GM04503 (cell line): ENCODE measurements at regions not wholly inside any gene's neighbourhood (a gene's known extent, or its start where the extent isn't known, plus 50 kb on each side); places are given as distances from the start of the nearest gene placed in this dataset.

Experiments
- DNase-seq: peaks from one replicate; pipeline ENCODE4 v3.0.0-alpha.2; 2012; ENCODE audit warnings: low read depth

- DNase-seq: no peak
These were observed 417.0 kb upstream of the MEF2C start for GRCh38 chr5:89299998-89300397.

- no peak for DNase-seq
These were observed 414.1 kb upstream of the MEF2C start for GRCh38 chr5:89297066-89297465.

GRCh38 chr5:89293810-89294209 lies 410.8 kb upstream of the MEF2C start:
- peak; percentile 29 for DNase-seq

- DNase-seq: no peak
These were observed 409.5 kb upstream of the MEF2C start for GRCh38 chr5:89292487-89292886.

DNA sequence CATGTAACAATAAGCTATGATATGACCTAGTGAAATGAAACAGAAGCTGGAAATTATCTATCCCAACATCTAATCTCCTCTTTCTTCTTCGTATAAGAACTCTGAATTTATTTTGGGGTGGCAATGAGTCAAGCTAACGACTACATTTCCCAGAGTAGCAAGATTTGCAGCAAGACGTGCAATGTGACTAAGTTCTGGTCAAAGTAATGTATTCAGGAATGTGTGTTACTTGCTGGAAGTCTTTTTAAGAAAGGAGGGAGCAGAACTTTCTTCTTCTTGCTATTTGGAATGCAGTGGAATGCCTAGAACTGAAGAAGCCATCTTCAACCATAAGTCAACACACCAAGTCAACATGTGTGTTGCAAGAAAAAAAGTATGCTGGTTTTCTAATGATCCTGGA lies 406.6 kb upstream of the MEF2C start:
- peak; percentile 33 for DNase-seq

DNA sequence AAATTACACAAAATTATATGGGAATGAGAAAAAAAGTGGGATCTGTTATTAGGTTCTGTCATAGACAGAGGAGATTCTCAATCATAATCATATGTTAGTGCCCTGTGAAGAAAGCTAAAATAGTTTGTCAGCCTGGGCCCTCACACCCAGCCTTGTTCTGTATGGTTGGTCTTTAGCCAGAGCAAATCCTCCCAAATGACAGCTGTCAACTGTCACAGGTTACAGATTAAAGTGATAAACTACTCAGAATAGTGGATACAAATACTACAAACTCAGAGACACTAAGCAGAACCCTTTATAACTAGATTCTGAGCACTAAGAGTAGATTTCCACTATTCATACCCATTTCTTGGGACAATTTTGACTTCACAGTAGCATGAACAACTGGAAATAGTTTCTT lies 405.0 kb upstream of the MEF2C start:
- no peak for DNase-seq

GRCh38 chr5:89286320-89286719 lies 403.3 kb upstream of the MEF2C start:
- no peak for DNase-seq

- no peak for DNase-seq
These were observed 400.9 kb upstream of the MEF2C start for GRCh38 chr5:89283728-89284493.

DNA sequence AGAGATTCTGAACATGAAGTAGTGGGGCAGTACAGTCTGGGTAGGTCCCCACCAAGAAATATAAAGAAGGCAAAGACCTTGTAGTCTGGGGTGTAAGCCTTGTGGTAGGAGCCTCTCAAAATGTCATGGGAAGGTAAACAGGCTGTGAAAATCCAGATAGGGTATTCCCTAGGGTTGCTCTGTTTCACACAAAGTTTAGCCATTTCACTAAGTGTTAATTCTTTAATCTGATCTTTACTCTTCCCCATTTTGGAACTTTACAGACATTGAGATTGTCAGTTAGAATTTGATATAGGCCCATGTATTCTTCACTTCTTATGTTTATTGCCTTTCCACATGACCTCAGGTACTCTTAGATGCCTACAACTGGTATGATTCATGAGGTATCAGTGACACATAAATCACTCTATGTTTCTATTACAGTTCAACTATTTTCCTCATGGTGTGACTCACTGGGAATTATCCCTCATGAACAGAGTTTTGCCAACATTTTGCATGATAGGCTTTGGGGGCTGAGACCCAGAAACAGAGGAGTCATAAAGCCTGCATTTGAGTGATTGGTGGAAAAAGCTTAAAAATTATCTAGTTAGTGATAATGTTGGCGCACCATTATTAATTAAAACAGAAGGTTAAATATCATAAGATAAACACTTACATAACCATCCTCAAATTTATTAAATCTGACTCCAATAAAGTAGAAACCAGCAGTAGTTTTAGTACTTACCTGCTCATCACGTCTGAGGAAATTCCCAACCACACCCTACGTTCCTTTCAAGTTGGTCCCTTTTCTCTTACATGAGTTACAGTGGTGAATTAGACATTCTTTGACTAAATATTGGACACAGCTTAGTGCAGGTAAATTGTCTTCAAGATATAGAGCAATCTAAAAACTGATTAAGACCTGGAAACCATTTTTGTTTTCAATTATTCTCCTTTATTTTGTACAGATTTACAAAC lies 399.8 kb upstream of the MEF2C start:
- no peak for DNase-seq

- no peak for DNase-seq
These were observed 399.0 kb upstream of the MEF2C start for GRCh38 chr5:89281766-89282553.

- no peak for DNase-seq
These were observed 398.2 kb upstream of the MEF2C start for GRCh38 chr5:89281211-89281610.

GRCh38 chr5:89280103-89281037 lies 397.4 kb upstream of the MEF2C start:
- no peak for DNase-seq

DNA sequence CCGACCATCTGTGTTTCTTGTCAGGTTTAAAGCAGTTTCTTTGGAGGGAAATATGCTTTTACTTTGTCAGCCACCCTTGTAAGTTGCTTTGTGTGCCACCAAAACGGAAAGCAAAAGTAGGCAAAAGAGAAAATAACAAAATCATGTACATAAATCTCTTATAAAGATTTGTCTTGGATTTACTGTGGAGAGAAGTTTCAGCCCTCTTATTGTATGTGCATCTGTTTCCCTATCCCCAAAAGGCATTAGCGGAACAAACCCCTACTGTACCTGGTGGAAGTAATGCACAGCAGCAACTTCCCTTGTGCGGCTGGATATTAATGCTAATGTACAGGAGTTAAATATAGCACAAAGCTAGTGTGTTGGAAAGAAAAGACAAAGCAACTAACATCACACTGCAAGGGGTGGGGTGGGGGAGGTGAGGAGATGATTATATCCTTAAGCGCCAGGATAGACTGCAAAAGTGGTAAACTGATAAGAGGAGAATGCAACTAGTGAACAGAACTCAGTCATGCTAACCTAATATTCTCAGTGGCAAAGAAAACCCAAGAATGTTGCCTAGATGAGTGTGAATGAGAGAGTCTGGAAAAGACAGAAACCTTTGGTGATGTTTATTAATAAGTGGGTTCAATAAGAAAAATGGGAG lies 396.5 kb upstream of the MEF2C start:
- no peak for DNase-seq

DNA sequence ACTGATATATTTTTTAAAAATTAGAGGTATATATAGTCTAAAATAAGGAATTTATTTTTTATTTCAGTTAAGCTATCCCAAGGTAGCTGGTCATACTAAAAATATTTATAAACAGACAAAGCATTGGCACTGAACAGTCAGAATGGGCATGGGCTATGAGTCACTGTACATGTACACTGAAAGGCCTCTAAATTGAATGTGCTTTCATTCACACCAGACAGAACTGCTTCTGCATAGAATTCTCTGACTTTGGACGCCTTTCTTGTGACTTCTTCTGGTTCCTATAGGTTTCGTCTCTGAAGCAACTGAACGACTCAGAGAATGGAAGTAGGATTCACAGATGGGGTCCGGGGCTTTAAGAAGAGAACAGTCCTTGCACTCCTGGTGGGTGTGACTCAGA lies 394.8 kb upstream of the MEF2C start:
- no peak for DNase-seq

GRCh38 chr5:89276566-89277305 lies 393.8 kb upstream of the MEF2C start:
- no peak for DNase-seq

DNA sequence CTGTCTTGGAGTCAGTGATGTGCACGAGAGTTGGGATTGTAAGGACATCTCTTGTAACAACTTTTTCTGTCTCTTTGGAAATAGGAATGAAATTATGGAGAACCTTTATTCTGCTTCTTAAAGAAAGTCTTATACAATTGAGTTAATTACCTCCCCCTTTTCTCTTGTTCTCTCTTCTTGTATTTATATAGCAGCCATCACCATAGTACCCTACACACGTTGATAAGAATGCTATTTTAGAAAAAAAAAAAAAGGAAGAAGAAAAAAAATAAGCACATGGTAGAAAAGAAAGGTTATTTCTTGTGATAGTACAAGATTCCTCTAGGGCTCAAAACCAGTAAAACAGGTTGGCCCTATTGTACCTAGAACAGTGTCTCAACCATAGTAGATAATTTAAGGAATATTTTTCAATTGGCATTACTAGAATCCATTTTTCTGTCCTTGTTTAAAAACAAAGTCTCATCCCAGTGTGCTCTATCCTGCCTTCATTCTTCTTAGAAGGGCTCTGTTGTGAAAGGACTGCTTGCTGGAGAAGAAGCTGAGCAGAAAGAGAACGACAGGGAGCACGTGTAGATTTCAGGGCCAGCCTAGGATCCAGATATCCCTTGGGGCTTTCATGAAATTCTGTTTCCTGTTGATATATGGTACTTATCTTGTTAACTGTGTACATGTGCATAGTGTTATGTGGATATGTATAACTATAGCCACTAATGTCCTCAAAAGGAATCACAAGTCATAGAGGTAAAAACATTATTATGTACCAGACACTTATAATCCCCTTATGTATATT lies 392.3 kb upstream of the MEF2C start:
- DNase-seq: no peak

GRCh38 chr5:89273289-89273688 lies 390.3 kb upstream of the MEF2C start:
- no peak for DNase-seq

- no peak for DNase-seq
These were observed 387.9 kb upstream of the MEF2C start for GRCh38 chr5:89270901-89271300.

DNA sequence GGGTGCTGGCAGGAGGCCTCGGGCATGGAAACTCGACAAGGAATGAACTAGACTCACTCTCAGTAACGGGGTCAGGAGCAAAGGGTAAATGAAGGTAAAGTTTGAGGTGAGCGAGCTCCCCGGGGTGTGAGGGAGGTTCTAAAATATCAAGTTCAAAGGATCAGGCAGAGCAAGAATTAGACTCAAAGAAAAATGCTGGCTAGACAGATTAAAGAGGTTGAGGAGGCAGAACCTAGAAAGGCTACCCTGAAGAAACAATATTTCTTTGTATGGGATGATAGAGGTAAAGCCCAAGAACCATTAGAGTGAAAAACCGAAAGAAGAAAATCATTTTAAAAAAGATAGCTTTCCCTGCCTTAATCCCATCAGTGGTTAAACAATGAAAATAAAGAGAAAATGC lies 386.7 kb upstream of the MEF2C start:
- no peak for DNase-seq
